Neutrophil (primary cell): ENCODE measurements at regions not wholly inside any gene's neighbourhood (a gene's known extent, or its start where the extent isn't known, plus 50 kb on each side); places are given as distances from the start of the nearest gene placed in this dataset.

ENCODE experiments used
- H3K27ac ChIP-seq: fragments of 200-600 bp; sonication (generic); 2 replicates; pipeline ENCODE4 v1.5.1; 2016; ENCODE audit warnings: mild to moderate bottlenecking, moderate library complexity
- H3K27me3 ChIP-seq: fragments of 200-600 bp; sonication (generic); 2 replicates; pipeline ENCODE4 v1.6.0; 2016; ENCODE audit warnings: mild to moderate bottlenecking
- H3K36me3 ChIP-seq: fragments of 200-600 bp; sonication (generic); 2 replicates; pipeline ENCODE4 v1.5.1; 2017
- H3K4me1 ChIP-seq, 2 experiments: fragments of 200-600 bp in 1 of 2; sonication (generic) in 1 of 2; 1 replicate in 1 of 2; 2 replicates in 1 of 2; pipeline versions ENCODE4 v1.5.1 to v1.6.1; 2013 to 2016; ENCODE audit warnings: low read depth in 1 of 2, low read length in 1 of 2, mild to moderate bottlenecking in 1 of 2, moderate library complexity in 1 of 2; ENCODE audit not compliant: control insufficient read depth in 1 of 2, insufficient read depth in 1 of 2
- H3K4me3 ChIP-seq, 2 experiments: fragments of 200-600 bp in 1 of 2; sonication (generic) in 1 of 2; 1 replicate in 1 of 2; 2 replicates in 1 of 2; pipeline ENCODE4 v1.5.1; 2013 to 2016; ENCODE audit warnings: low read depth in 1 of 2, low read length in 1 of 2, mild to moderate bottlenecking in 1 of 2, moderate library complexity in 1 of 2
- H3K9me3 ChIP-seq: fragments of 200-600 bp; sonication (generic); 2 replicates; pipeline ENCODE4 v1.5.1; 2016
- TF ChIP-seq, protein P1 (sequence below): fragments of 200-600 bp; sonication (generic); IDR thresholded peaks from 2 replicates; pipeline ENCODE4 v1.5.1; 2016; ENCODE audit warnings: antibody characterized with exemption

GRCh38 chr6:14723535-14724086, 522.3 kb upstream of the JARID2 start:
- TF ChIP-seq, protein P1, sequence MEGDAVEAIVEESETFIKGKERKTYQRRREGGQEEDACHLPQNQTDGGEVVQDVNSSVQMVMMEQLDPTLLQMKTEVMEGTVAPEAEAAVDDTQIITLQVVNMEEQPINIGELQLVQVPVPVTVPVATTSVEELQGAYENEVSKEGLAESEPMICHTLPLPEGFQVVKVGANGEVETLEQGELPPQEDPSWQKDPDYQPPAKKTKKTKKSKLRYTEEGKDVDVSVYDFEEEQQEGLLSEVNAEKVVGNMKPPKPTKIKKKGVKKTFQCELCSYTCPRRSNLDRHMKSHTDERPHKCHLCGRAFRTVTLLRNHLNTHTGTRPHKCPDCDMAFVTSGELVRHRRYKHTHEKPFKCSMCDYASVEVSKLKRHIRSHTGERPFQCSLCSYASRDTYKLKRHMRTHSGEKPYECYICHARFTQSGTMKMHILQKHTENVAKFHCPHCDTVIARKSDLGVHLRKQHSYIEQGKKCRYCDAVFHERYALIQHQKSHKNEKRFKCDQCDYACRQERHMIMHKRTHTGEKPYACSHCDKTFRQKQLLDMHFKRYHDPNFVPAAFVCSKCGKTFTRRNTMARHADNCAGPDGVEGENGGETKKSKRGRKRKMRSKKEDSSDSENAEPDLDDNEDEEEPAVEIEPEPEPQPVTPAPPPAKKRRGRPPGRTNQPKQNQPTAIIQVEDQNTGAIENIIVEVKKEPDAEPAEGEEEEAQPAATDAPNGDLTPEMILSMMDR: no peak
- peaks cover 72 to 82% of the 10 kb centered on the region in 2 experiments for H3K4me1 ChIP-seq
- H3K27me3 ChIP-seq: no peaks in the 10 kb centered on the region
- peak overlapping the region; percentile 98 for H3K27ac ChIP-seq
- H3K36me3 ChIP-seq: no peaks in the 10 kb centered on the region
- H3K4me3 ChIP-seq: no peak overlapping the region
- no peaks in the 10 kb centered on the region for H3K9me3 ChIP-seq

DNA sequence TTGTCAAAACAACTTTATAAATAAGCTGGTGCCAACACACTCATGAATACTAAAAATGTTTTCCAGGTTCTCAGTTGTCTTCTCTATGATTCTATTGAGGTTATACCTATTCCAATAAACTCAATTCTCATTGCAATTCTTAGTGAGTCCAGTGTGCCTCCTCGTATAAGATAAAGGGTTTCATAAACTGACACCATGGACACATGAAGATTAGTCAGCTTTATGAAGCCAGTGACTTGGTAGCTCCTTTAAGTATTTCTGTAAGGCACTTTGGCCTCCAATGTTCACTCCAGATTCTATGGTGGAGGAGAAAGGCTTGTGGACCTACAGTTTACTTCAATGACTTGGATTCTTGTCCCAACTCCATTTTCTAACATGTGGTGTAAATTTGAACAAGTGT, 521.3 kb upstream of the JARID2 start:
- TF ChIP-seq, protein P1: no peak
- no peaks in the 10 kb centered on the region for H3K27me3 ChIP-seq
- peak overlapping the region; percentile 25 for H3K27ac ChIP-seq
- H3K4me3 ChIP-seq: no peak overlapping the region
- H3K36me3 ChIP-seq: no peaks in the 10 kb centered on the region
- no peaks in the 10 kb centered on the region for H3K9me3 ChIP-seq
- H3K4me1 ChIP-seq: peaks cover 74 to 82% of the 10 kb centered on the region in 2 experiments

- Histone ChIP-seq H3K9me3 (no peaks in the 10 kb centered on the region), H3K27me3 (no peaks in the 10 kb centered on the region), H3K4me1 (peaks cover 55 to 68% of the 10 kb centered on the region in 2 experiments), H3K4me3 (peak overlapping the region in 1 of 2 experiments; percentile 29), H3K36me3 (no peaks in the 10 kb centered on the region), H3K27ac (peak overlapping the region; percentile 97)
- TF ChIP-seq, protein P1: no peak
Measured at GRCh38 chr6:14726816-14727493, 518.9 kb upstream of the JARID2 start.

GRCh38 chr6:14727494-14728395, 518.1 kb upstream of the JARID2 start:
- Histone ChIP-seq H3K27me3 (no peaks in the 10 kb centered on the region), H3K9me3 (no peaks in the 10 kb centered on the region), H3K36me3 (no peaks in the 10 kb centered on the region), H3K27ac (peak overlapping the region; percentile 97), H3K4me3 (peak overlapping the region in 1 of 2 experiments; percentile 29), H3K4me1 (peaks cover 47 to 60% of the 10 kb centered on the region in 2 experiments)
- TF ChIP-seq, protein P1: no peak

DNA sequence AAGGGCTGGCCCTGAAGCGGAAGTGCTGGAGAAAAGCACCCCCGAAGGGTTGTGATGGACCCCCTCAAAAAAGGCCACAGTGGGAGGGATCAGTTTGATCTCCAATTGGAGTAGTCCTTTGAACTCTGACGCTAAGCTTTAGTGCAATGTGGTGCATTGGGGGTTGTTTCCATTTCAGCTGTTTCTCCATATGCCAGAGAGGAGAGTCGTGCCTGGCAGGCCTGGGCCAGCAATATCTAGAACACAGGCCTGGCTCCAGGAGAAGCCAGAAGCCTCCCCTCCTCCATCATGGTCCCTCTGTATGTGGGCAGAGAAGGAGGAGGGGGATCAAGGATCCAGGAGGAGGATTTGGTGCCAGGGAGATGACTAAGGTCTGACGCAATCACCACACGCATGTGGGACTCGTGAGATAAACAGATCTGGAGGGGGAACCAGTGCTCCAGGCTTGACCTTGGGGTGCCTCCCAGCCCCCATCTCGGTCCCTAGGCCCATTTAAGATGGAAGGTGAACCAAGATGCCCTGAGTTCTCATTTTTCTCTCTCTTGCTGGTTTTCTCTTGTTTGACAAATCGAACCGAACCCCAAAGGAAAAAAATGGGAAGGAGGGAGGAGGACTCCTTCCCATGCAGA, 517.4 kb upstream of the JARID2 start:
- H3K9me3 ChIP-seq: no peaks in the 10 kb centered on the region
- peak overlapping the region; percentile 97 for H3K27ac ChIP-seq
- peak overlapping the region in 1 of 2 experiments; percentile 29 for H3K4me3 ChIP-seq
- H3K36me3 ChIP-seq: no peaks in the 10 kb centered on the region
- peaks cover 39 to 52% of the 10 kb centered on the region in 2 experiments for H3K4me1 ChIP-seq
- H3K27me3 ChIP-seq: no peaks in the 10 kb centered on the region
- TF ChIP-seq, protein P1: no peak
